Activated CD8-positive, alpha-beta T cell treated with anti-CD3 and anti-CD28 coated beads, Interleukin-2, amount 10 ng/mL, durations not matched to agents 7 days and 5 days (primary cell): ENCODE measurements at regions not wholly inside any gene's neighbourhood (a gene's known extent, or its start where the extent isn't known, plus 50 kb on each side); places are given as distances from the start of the nearest gene placed in this dataset. TPM values are rescaled to one million over a fixed set of nuclear protein-coding genes. Genes with fewer than 3 reads are reported as not detected.

Experiments used
- ATAC-seq: fragments of 150-1000 bp; cut with Tn5 transposase; one replicate; pipeline ENCODE4 v1.10.0; 2021; ENCODE audit warnings: moderate library complexity
- CTCF ChIA-PET: fragments of 350-600 bp; sonication (Branson Sonifier 250); formaldehyde crosslinking; loops from one replicate; lab custom pipeline; 2021; ENCODE audit warnings: antibody characterized with exemption; lab: Charles Lee
- POLR2A ChIA-PET: fragments of 350-600 bp; sonication (Branson Sonifier 250); formaldehyde crosslinking; loops from one replicate; lab custom pipeline; 2021; ENCODE audit warnings: antibody characterized with exemption; lab: Charles Lee
- DNase-seq: peaks from one replicate; pipeline ENCODE4 v3.0.0-alpha.2; 2020
- H3K27ac Mint-ChIP-seq: one replicate; pipeline ENCODE4 v1.8.0; 2021; ENCODE audit warnings: mild to moderate bottlenecking, mixed read lengths
- H3K27me3 Mint-ChIP-seq: one replicate; pipeline ENCODE4 v1.8.0; 2021; ENCODE audit warnings: low read depth, mixed read lengths
- H3K36me3 Mint-ChIP-seq: one replicate; pipeline ENCODE4 v1.8.0; 2021; ENCODE audit warnings: low read depth, mixed read lengths
- H3K4me1 Mint-ChIP-seq: one replicate; pipeline ENCODE4 v1.8.0; 2021; ENCODE audit warnings: low read depth, mixed read lengths
- H3K4me3 Mint-ChIP-seq: one replicate; pipeline ENCODE4 v1.8.0; 2021; ENCODE audit warnings: mild to moderate bottlenecking, mixed read lengths
- H3K9me3 Mint-ChIP-seq: one replicate; pipeline ENCODE4 v1.8.0; 2022; ENCODE audit warnings: mixed read lengths; ENCODE audit not compliant: insufficient read depth
- microRNA-seq: library from miRNA; unstranded; fragments of <30 nt; microRNA quantifications from one replicate; pipeline ENCODE4 v1.2.0, GENCODE V29; 2022

DNA sequence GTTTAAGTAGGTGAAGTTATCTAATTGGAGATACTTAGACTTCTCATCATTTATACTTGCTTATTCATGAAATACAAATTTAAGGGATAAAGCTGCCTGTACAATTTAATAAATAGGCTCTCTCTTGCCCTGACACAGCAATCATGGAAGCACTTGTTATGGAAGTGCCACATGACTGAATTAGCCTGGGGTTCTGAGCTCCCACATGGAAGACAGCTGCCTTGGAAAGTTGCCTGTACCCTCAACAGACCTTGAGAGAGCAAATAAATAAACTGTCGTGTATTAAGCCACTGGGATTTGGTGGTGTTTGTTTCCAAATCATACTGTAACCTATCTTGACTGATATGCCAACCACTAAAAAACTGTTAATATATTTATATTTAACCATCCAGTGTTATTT is 87.0 kb upstream of the RSPO3 start:
- H3K27me3 Mint-ChIP-seq = no peaks in the 10 kb centered on the region
- ATAC-seq (no peak), DNase-seq (no peak)
- H3K36me3 Mint-ChIP-seq = no peaks in the 10 kb centered on the region
- H3K27ac Mint-ChIP-seq = no peak overlapping the region
- no peaks in the 10 kb centered on the region for H3K9me3 Mint-ChIP-seq
- no peaks in the 10 kb centered on the region for H3K4me1 Mint-ChIP-seq
- no peak overlapping the region for H3K4me3 Mint-ChIP-seq
- CTCF ChIA-PET = no interaction called here
- POLR2A ChIA-PET = no interaction called here

DNA sequence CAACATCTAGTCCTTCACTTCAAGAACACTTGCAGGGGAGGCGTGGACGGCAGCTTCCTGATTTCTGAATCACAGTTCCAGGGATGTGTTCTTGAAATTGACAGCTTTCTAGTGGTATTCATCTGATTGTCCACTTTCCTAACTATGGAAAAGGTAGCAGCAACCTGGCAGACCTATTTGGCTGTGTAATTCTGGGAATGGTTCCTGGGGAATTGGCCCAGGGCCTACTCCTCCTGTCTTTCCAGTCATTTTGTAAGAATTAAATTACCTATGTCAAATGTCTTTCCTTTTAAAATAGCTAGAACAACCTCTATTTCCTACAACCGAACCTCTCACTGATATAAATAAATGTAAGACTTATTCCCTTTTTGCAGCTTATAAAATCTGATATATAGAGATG is 85.5 kb upstream of the RSPO3 start:
- CTCF ChIA-PET = no interaction called here
- Mint-ChIP-seq H3K9me3 (no peaks in the 10 kb centered on the region), H3K27me3 (no peaks in the 10 kb centered on the region), H3K27ac (no peak overlapping the region), H3K4me3 (no peak overlapping the region), H3K4me1 (no peaks in the 10 kb centered on the region), H3K36me3 (no peaks in the 10 kb centered on the region)
- DNase-seq = no peak
- no peak for ATAC-seq
- POLR2A ChIA-PET = no interaction called here

DNA sequence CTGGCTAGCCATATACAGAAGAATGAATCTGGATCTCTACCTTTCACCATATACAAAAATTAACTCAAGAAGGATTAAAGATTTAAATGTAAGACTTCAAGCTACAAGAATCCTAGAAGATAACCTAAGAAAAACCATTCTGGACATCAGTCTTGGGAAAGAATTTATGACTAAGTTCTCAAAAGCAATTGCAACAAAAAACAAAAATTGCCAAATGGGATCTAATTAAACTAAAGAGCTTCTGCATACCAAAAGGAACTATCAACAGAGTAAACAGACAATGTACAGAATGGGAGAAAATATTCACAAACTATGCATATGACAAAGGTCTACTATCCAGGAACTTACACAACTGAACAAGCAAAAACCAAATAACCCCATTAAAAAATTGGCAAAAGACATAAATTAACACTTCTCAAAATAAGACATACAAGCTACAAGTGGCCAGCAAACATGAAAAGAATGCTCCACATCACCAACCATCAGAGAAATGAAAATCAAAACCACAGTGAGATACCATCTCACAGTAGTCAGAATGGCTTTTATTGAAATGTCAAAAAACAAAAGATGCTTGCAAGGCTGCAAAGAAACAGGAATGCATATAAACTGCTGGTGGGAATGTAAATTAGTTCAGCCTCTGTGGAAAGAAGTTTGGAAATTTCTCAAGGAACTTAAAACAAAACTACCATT is 66.8 kb upstream of the RSPO3 start:
- CTCF ChIA-PET = no interaction called here
- H3K4me1 Mint-ChIP-seq = no peaks in the 10 kb centered on the region
- H3K36me3 Mint-ChIP-seq = no peaks in the 10 kb centered on the region
- H3K4me3 Mint-ChIP-seq = no peak overlapping the region
- no peak for ATAC-seq
- H3K27me3 Mint-ChIP-seq = no peaks in the 10 kb centered on the region
- H3K9me3 Mint-ChIP-seq = no peaks in the 10 kb centered on the region
- DNase-seq = no peak
- no peak overlapping the region for H3K27ac Mint-ChIP-seq
- POLR2A ChIA-PET = no interaction called here

DNA sequence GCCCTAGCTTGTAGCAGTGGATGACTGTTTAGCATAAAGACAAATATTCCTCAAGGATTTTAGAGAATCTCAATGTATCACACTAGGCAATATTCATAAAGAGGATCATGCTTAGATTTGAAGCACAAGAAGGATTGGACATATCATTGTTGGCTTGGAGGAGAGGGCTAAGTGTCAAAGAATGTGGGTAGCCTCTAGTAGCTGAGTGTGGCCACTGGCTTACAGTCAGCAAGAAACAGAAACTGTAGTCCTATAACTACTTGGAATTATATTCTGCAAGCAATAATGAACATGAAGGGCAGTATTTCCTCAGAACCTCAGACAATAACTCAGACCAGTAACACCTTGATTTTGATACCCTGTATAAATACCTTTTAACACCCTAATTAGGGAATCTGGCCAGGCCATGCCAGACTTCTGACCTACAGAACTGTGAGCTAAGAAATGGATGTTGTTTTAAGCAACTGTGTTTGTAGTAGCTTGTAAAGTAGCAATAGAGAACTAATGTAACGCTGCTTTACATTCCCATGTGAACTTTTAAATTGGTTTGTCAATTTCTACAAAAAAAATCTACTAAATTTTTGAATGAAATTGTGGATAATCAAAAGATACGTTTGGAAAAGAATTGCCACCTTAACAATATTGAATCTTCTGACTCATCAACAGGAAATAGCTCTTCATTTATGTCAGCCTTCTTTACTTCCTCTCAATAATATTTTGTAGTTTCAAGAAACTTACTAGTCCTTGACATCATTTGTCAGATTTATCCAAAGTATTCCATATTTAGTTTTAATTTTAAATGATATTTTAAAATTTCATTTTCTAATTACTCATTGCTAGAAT is 65.2 kb upstream of the RSPO3 start:
- ChIA-PET CTCF (no interaction called here), POLR2A (no interaction called here)
- Mint-ChIP-seq H3K27me3 (no peaks in the 10 kb centered on the region), H3K4me1 (no peaks in the 10 kb centered on the region), H3K9me3 (no peaks in the 10 kb centered on the region), H3K27ac (no peak overlapping the region), H3K36me3 (no peaks in the 10 kb centered on the region), H3K4me3 (no peak overlapping the region)
- DNase-seq = no peak
- no peak for ATAC-seq

DNA sequence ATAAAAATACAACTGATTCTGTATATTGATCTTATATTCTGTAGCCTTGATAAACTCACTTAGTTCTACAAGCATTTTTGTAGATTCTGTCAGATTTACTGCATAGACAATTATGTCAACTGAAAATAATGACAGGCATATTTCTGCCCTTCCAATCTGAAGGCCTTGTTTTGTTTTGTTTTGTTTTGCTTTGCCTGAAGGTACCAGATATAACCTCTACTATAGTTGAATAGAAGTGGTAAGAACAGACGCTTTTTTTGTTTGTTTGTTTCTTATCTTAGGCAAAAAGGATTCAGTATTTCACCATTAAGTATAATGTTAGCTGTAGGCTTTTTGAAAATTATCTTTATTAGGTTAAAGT is 64.6 kb upstream of the RSPO3 start:
- H3K27ac Mint-ChIP-seq = no peak overlapping the region
- H3K9me3 Mint-ChIP-seq = no peaks in the 10 kb centered on the region
- H3K36me3 Mint-ChIP-seq = no peaks in the 10 kb centered on the region
- H3K4me1 Mint-ChIP-seq = no peaks in the 10 kb centered on the region
- H3K4me3 Mint-ChIP-seq = no peak overlapping the region
- no peak for ATAC-seq
- ChIA-PET POLR2A (no interaction called here), CTCF (no interaction called here)
- no peaks in the 10 kb centered on the region for H3K27me3 Mint-ChIP-seq
- DNase-seq = no peak

DNA sequence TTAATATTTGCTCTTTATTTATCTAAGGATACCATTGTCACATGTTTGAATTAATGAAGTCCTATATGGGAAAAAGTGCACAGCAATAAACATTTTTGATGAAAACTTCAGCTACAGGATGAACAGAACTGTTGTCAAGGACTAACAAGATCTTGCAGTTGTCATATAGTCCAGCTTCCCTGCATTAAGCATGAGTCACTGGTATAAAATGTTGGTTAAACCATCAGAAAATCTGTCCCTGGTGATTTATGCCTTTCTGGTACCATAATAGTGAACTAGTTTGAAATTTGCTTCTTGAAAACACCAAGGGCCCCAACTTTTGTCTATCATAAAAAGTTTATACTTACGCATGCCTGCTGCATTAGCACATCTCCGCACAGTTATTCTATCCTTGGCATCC is 60.4 kb upstream of the RSPO3 start:
- Mint-ChIP-seq H3K27me3 (no peaks in the 10 kb centered on the region), H3K36me3 (no peaks in the 10 kb centered on the region), H3K9me3 (no peaks in the 10 kb centered on the region), H3K4me3 (no peak overlapping the region), H3K27ac (no peak overlapping the region), H3K4me1 (no peaks in the 10 kb centered on the region)
- no peak for DNase-seq
- ChIA-PET POLR2A (no interaction called here), CTCF (no interaction called here)
- ATAC-seq = no peak

DNA sequence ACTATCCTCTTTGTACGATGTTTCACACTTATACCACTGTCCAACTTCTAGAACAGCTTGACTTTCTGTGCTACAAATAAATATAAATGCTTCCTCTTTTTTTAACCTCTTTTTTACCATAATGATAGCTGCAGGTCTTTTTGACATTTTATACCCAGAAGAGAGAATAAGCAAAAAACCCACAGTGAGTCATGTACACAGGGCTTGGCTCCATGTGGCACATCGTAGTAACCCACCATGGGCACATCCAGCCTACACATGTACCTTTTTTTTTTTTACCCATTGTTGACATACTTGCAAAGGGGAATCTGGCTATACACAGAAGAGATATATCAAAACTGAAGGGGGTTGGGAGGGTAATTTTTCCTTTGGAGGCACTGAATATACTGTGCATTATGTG is 59.5 kb upstream of the RSPO3 start:
- DNase-seq = no peak
- Mint-ChIP-seq H3K27ac (no peak overlapping the region), H3K27me3 (no peaks in the 10 kb centered on the region), H3K9me3 (no peaks in the 10 kb centered on the region), H3K4me1 (no peaks in the 10 kb centered on the region), H3K36me3 (no peaks in the 10 kb centered on the region), H3K4me3 (no peak overlapping the region)
- ChIA-PET CTCF (no interaction called here), POLR2A (no interaction called here)
- no peak for ATAC-seq

Small RNA genes in the stretch of these regions (microRNA-seq; reads per million reads assigned to microRNA genes)
- gene MIR588 = not detected
